ENCODE measurements at regions not wholly inside any gene's neighbourhood (a gene's known extent, or its start where the extent isn't known, plus 50 kb on each side); places are given as distances from the start of the nearest gene placed in this dataset.

DNA sequence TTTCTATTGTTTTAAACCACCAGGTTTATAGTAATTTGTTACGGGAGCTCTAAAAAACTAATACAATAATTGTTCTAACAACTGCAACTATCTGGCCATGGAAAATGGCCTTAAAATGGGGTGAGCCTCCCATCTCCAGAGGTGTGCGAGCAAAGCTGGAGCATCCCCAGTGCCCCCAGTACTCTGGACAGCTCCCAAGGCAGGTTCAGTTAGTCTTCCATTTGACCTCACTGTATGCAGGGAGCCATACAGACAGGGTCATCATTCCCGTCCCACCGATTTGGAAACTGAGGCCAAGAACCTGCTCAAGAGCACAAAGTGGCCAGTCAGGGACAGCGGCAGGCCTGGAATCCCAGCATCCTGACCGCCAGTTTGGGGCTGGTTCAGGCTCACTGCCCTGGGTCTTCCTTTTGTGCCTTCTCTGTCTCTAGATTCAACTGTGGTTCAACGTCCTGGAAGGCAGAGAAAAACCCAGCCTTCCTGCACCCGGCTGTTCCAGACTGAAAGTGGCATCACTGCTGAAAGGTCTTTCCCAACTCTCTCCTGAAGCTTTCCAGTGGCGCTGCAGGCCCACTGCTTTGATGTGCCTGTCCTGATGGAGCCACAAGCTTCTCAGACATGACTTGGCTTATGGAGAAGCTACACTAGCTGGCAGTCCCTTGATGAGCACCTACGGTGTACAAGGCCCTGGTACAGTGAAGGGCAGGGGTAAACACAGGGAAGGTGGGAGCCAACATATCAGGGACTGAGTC lies 76.6 kb upstream of the LINGO1 start:
- DNase-seq (ENCODE audit: low read depth) = no peak

DNA sequence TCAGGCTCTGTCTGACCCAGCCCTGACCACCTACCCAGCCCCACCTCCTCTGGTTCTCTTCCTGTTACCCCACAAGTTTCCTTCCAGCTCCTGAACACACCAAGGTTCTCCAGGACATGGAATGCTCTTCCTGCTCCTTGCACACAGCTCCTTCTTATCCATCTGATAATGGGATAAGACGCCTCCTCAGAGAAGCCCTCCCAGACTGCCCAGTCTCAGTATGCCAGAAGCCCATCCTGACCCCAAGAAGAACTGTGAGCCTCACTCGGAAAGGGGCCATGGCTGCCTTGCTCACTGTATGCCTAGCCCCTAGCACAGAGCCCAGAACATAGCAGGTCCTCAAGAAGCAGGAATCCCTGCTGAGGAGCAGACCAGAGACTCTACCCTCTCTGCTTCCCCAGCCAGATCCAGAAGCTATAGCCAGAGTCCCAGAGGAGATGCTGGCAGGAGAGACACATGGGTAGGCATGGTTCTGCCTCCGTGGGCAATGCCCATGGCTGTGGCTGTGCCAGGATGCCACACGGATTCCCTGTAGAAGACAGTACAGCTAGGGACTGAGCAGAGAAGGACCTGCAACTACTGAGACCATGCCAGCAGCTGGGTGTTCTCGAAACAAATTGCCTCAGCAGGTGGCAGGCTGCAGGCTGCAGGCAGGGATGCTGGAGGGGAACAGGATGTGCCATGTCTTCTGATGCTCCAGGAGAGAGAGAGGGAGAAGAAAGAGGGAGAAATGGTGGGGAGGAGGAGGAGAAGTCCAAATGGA lies 74.0 kb upstream of the LINGO1 start:
- no peak for DNase-seq (ENCODE audit: low read depth)

DNA sequence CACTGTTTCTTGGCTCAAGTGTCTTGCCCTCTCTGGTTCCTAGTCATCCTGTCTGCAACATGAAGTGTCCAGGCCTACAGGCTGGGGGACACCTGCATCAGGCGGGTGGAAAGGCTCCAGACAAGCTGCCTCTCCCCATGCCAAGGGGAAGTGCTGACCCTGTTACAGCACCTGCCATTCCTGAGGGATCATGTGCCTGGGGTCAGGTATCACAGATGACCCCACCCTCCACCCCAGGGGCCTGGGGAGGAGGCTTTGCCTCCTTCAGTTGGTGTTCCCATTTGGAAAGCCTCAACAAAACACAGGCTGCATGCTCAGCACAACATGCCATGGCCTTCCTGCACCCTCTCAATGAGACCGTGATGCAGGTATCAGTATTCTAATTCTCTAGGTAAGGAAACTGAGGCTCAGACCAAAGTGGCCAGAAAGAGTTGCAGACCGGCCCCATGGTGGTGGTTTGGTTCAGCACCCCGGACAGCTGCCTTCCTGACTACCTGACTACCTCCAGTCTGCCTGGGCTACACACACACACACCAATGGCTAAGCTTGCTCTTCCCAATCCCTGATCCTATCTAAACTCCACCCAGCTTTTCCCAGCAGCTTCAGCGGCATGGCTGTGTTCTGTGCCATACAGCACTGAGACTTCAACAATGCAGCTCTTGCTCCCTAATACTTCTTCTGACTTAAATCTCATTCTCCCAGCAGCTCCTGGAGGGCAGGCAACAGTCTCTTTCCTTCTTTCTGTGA lies 69.7 kb upstream of the LINGO1 start:
- DNase-seq (ENCODE audit: low read depth) = no peak

DNA sequence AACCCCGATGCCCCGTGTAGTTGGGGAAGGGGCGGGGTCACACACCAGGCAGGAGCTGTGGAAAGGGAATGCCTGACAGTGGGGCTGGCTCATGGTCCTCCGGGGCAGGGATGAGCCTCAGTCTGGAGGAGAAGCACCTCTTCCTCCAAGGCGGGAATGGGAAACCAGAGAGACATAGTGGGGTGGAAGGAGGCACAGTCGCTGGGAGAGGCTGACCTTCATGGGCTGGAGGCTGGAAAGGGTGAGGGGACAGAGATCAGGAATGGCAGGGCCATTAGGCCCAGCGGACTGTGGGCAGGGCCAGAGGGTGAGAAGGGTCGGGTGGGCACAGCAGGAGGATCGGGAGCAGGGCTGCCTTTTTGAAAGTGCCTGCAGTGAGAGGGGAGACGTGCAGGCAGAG lies 65.8 kb upstream of the LINGO1 start:
- DNase-seq (ENCODE audit: low read depth) = no peak

DNA sequence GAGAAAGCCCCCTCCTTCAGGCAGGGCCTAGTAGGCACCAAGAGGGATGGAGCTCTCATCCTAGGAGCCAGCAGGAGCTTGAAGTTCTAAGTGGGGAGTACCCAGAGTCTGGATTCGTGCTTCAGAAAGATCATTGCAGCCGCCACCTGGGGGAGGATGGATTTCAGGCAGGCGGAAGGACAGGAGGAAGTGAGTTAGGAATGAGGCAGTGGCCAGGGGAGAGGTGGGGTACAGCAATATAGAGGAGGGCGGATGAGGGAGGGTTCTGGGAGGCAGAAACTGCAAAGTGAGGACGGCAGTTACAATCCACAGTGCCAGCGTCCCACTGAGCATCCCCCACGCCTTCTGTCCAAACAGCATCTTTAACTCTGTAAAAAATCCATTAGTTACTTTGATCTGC lies 65.2 kb upstream of the LINGO1 start:
- no peak for DNase-seq (ENCODE audit: low read depth)

DNA sequence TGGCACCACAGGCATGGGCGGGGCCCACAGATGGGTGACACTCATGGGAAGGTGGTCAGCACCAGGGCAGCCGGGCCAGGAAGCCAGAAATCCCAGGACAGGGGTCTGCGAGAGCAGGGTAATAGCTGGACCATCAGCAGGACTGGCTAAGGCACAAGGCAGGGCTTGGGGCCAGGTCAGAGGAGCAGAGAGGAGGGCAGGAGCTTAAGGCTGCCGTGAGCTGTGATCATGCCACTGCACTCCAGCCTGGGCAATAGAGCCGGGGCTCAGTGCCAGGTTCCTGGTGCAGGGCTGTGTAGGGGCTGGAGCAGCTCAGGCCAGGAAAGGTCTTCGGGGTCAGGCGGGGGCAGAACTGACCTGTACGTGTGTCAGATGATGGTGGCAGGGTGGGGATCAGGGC lies 64.2 kb upstream of the LINGO1 start:
- no peak for DNase-seq (ENCODE audit: low read depth)

DNA sequence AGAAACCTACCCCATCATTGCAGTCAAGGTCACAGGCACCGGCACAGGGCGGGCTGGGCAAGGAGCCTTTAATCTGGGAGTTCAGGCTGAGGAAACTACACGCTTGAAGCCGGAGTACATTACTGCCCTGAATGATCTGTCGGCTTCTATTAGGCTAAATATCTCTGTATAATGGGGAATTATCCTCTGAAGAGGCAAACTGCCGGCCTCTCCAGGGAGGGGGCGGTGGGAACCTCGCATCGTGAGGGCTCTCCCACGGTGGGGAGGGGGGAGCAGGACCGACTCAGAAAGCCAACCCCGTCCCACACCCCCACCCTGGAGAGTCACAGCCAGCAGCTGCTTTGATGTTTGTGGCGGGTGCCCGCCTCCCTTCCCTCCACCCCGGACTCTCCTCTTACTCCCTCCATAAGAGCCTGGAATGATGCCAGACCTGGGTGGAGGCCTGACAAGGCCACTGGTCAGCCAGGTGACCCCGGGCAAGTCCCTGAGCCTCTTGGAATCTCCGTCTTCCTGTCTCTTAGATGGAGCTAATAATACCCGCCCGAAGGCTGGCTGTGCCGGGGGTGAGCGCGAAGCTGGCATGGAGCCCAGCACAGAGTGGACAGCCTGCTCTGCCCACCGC lies 63.4 kb upstream of the LINGO1 start:
- DNase-seq (ENCODE audit: low read depth) = no peak

DNA sequence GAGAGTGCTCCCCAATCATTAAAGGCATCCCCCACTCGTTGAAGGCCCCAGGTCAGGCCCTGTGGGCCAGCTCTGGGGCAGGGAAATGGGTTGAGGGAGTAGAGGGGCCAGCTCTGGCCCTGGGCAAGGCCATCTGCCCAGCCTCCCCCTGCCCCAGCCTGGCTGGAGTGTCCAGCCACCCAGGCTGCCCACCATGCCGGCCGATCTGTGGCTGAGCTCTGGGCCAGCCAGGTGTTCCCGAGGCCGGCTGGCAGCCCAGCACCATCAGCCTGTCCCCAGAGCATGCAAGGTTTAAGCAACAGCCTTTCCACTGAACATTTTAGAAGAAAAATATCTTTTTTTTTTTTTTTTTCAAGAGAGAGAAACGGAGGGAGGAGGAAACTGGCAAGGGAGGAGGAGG lies 62.8 kb upstream of the LINGO1 start:
- no peak for DNase-seq (ENCODE audit: low read depth)

DNA sequence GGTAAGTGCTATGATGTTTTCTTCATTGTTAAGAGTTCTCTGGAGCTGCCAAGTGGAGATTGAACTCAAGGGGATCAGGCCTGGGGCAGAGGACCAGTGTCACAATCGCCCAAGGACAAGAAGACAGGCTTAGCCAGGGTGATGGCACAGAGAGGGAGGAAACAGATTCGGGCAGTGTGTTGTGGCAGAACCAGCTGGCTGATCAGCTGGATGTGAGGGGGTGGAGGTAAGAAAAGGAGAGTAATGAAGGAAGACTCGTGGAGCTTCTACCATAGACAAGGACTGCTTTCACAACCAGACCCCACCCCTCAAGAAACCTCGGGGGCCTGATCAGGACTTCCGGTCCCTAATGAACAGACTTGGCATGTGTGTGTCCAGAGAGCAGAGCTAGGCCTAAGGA lies 60.9 kb upstream of the LINGO1 start:
- no peak for DNase-seq (ENCODE audit: low read depth)

DNA sequence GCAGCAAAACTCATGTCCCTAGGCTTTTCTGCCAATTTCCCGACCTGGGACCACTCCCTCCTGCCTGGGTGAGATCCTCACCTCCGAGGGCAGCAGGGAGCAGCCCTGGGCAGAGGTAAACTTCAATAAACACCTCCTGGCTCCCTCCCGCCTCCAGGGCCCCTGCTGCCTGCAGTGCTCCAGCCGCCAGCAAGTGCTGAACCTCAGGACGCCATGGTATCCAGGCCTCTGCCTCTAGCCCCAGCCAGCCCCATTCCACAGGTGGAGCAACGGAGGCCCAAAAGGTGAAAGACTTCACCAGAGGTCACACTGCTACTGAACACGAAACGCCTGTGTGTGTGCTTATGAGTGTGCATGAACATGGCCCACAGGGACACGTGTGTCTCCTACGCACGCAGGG lies 59.9 kb upstream of the LINGO1 start:
- DNase-seq (ENCODE audit: low read depth) = no peak

DNA sequence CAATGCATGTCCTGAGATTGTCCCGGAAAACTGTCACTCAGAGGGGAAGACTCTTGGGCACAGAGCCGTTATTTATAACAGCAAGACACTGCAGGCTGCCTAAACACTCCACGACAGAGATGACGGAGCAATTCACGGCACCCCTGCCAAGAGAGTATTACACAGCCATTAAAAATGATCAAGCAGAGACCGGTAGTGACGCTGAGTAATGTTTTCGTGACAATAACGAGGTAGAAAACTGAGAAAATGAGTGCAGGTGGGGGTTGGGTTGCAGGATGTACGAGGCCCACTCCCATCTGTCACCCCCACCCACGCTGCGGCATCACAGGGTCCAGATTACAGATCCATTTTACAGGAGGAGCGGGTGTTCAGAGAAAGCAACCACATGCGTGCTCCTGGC lies 58.9 kb upstream of the LINGO1 start:
- no peak for DNase-seq (ENCODE audit: low read depth)

DNA sequence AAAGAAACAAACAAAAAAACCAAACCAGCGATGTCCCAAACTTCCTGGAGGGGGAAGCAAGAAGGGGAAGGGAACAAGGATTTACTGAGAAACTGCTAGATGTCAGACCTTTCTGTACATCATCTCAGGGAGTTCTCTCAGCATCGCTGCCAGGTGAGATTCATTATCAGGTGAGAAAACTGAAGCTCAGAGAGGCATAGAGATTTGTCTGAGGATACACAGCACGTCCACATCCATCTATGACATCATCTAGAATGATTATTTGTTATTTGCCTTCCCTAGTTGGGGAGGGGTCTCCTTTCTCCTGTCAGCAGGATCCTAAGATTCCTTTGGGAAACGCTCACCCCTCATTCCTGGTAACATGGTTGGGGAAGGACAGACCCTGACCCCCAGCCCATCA lies 57.1 kb upstream of the LINGO1 start:
- DNase-seq (ENCODE audit: low read depth) = no peak

DNA sequence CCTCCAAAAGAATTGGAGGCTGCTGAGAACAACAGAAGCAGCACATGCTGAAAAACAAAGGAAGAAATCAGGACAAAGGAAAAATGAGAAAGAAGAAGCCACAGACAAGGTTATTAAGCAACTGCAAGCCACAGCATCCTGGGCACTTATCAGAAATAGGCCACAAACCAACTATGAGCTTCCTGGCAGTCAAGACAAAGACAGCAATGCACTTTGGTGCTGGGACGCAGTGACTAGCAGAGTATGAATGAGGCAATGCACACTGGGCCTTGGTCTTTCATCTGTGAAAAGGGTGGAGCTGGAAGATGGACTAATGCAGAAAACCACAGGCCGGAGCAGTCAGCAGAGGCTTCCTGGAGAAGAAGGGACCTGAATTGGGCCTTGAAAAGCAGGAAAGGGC lies 56.0 kb upstream of the LINGO1 start:
- DNase-seq (ENCODE audit: low read depth) = no peak

DNA sequence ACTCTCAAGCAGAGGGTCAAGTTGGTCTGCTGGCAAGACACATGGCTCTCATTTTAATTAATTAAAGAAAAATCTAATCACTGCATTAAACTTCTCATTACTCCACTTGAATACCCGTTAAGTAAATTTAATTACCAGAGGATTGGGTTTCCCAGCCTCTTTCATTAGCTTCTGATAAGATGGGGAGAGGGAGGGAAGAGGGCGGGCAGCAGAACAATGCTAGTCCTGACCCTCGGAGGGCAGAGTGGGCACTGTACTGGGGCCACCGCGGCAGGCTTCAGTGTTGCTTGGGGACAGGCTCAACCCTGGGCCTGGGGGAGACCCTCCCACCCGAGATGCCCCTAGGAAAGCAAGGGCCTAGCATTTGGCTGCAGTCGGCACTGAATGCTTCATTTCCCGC lies 55.6 kb upstream of the LINGO1 start:
- DNase-seq (ENCODE audit: low read depth) = no peak

DNA sequence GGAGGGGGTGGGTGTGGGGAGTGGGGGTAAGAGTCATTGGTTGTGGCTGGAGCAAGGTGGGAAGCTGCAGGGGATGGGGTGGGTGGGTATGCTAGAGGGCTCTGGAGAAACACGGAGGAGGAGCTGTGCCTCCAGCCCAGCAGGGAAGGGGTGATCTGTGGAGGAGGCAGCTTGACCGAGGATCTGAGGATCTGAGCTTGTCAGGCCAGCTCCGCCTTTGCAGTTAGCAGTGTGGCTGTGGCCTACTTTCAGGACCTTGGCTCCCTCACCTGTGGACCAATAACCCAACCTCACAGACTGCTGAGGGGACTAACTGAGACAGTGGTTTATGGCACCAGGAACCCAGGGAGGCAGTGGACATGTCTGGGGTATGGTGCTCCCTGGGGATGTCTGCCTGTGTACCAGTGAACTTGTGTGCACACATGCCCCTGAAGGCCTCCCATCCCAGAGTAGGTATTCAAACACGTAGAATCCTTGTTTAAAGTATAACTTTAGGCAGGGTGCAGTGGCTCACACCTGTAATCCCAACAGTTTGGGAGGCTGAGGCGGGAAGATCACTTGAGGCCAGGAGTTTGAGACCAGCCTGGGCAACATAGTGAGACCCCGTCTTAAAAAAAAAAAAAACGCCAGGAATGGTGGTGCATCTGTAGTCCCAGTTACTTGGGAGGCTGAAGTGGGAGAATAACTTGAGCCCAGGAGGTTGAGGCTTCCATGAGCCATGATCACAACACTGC lies 52.5 kb upstream of the LINGO1 start:
- no peak for DNase-seq (ENCODE audit: low read depth)

DNA sequence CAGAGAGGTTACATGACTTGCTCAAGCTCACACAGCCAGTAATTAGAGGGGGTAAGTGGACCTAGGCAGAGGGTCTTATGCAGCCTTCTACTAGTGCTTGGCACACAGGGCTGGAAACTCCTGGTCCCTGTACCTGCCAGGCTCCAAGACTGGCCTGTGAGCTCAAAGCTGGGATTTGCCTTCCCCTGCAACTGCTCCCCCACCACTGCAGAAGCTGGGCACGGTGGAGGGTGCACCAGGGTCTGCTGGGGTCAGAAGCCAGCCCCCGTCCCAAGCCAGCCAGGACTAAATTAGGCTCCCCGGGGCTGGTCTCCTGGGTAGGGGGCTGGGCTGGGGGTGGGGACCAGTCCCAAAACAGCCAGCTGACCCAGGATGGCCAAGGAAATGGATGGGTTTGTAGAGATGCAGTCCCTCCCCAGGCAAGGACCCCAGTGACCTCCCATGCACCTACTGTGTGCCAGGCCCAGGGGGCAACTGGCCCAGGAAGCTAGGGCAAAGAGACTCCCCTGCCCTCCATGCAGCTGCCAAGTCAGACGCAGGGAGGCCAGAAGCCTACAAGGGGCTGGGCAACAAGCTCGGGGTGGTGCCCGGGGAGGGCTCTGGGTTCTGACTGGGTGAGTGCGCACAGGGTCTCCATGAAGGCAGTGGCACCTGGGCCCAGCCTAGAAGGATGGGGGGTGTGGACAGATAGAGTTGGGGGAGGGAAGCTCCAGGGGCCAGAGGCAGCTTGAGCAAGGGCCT lies 51.8 kb upstream of the LINGO1 start:
- DNase-seq (ENCODE audit: low read depth) = no peak

DNA sequence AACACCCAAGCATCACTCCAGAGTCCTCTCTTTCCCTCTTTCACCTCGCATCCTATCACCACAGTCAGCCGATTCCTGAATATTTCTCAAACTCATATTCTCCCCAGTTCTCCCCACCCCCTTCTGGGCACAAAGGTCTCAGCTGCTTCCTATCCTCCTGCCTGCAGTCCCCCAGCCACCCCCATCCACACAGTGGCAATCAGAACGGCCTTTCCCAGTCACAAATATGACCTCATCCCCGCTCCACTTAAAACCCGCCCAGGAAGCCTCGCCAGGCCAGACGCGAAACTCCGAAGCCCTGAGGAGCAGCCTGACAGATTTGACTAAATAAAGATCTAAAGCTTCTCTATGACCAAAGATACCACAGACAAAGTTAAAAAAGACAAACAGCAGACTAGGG lies 49.9 kb upstream of the LINGO1 start:
- DNase-seq (ENCODE audit: low read depth) = no peak
